ENCODE measurements at regions not wholly inside any gene's neighbourhood (a gene's known extent, or its start where the extent isn't known, plus 50 kb on each side); places are given as distances from the start of the nearest gene placed in this dataset.

DNA sequence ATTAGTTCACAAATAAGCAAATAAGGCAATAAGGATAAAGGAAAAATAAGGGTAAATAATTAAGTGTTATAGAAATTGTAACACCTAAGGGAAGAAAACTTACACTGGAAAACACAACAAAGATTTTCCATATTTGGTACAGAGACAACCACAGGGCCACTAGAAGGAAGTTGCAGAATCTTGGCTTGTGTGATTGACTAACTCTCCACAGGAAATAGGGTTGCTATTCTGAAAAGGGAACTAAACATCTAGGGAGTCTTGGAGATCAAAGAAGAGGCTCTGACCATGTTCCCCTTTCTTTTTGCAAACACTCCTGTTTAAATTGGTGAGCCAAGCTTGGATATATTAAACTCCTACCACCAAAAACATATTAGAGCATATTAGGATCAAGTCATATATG is 59.1 kb downstream of the APCS start:
- TF ChIP-seq EZH2 (optimal IDR thresholded peaks at IDR 0.05; ENCODE audit: low read depth, low read length) (no peak), EZH2phosphoT487 (IDR thresholded peaks at IDR 0.05; ENCODE audit: low read length) (no peak)
- TF ChIP-seq, protein P1, sequence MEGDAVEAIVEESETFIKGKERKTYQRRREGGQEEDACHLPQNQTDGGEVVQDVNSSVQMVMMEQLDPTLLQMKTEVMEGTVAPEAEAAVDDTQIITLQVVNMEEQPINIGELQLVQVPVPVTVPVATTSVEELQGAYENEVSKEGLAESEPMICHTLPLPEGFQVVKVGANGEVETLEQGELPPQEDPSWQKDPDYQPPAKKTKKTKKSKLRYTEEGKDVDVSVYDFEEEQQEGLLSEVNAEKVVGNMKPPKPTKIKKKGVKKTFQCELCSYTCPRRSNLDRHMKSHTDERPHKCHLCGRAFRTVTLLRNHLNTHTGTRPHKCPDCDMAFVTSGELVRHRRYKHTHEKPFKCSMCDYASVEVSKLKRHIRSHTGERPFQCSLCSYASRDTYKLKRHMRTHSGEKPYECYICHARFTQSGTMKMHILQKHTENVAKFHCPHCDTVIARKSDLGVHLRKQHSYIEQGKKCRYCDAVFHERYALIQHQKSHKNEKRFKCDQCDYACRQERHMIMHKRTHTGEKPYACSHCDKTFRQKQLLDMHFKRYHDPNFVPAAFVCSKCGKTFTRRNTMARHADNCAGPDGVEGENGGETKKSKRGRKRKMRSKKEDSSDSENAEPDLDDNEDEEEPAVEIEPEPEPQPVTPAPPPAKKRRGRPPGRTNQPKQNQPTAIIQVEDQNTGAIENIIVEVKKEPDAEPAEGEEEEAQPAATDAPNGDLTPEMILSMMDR (IDR thresholded peaks at IDR 0.05; ENCODE audit: low read length) = no peak
